ENCODE measurements at regions not wholly inside any gene's neighbourhood (a gene's known extent, or its start where the extent isn't known, plus 50 kb on each side); places are given as distances from the start of the nearest gene placed in this dataset.

DNA sequence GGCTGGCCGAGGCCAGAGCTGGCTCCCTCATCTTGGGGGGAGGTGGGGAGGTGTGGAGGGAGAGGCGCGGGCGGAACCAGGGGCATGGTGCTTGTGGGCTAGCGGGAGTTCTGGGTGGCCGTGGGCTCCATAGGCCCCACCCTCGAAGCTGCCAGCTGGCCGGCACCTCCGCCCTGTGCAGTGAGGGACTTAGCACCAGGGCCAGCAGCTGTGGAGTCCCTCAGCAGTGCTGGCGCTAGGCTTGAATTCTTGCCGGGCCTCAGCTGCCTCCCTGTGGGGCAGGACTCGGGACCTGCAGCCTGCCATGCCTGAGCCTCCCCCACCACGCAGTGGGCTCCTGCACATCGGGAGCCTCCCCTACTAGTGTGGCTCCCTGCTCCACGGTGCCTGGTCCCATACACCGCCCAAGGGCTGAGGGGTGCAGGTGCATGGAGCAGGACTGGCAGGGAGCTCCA lies 603.3 kb downstream of the PCDH18 start:
- TF ChIP-seq SMAD5 (IDR thresholded peaks at IDR 0.05; ENCODE audit: low read depth) (no peak), SREBF2 (IDR thresholded peaks at IDR 0.05; ENCODE audit: low read length) (no peak), MTA2 (IDR thresholded peaks at IDR 0.05; ENCODE audit: low read depth) (no peak), SUPT20H (IDR thresholded peaks at IDR 0.05; ENCODE audit: borderline replicate concordance, control insufficient read depth, low read depth, low read length) (no peak), DPF2 (IDR thresholded peaks at IDR 0.05) (no peak), ZSCAN29 (IDR thresholded peaks at IDR 0.05) (no peak), EZH2 (IDR thresholded peaks at IDR 0.05; ENCODE audit: borderline replicate concordance, control insufficient read depth, low read depth, low read length) (no peak), STAT1 (conservative IDR thresholded peaks at IDR 0.05) (no peak)
- TF ChIP-seq, protein P1, sequence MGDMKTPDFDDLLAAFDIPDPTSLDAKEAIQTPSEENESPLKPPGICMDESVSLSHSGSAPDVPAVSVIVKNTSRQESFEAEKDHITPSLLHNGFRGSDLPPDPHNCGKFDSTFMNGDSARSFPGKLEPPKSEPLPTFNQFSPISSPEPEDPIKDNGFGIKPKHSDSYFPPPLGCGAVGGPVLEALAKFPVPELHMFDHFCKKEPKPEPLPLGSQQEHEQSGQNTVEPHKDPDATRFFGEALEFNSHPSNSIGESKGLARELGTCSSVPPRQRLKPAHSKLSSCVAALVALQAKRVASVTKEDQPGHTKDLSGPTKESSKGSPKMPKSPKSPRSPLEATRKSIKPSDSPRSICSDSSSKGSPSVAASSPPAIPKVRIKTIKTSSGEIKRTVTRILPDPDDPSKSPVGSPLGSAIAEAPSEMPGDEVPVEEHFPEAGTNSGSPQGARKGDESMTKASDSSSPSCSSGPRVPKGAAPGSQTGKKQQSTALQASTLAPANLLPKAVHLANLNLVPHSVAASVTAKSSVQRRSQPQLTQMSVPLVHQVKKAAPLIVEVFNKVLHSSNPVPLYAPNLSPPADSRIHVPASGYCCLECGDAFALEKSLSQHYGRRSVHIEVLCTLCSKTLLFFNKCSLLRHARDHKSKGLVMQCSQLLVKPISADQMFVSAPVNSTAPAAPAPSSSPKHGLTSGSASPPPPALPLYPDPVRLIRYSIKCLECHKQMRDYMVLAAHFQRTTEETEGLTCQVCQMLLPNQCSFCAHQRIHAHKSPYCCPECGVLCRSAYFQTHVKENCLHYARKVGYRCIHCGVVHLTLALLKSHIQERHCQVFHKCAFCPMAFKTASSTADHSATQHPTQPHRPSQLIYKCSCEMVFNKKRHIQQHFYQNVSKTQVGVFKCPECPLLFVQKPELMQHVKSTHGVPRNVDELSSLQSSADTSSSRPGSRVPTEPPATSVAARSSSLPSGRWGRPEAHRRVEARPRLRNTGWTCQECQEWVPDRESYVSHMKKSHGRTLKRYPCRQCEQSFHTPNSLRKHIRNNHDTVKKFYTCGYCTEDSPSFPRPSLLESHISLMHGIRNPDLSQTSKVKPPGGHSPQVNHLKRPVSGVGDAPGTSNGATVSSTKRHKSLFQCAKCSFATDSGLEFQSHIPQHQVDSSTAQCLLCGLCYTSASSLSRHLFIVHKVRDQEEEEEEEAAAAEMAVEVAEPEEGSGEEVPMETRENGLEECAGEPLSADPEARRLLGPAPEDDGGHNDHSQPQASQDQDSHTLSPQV (IDR thresholded peaks at IDR 0.05) = no peak
- ChIA-PET SMC1A (ENCODE audit: uncharacterized antibody, unreplicated experiment) (no interaction called here), POLR2A (no interaction called here), CTCF (no interaction called here), RAD21 (ENCODE audit: unreplicated experiment) (no interaction called here)
- H3K27ac ChIP-seq (ENCODE audit: control insufficient read depth, insufficient read depth) = no peak overlapping the region
- DNase-seq (ENCODE audit: low read depth, low spot score) (no peak), ATAC-seq (no peak), FAIRE-seq (no peak)
- intact Hi-C loops (cut with micrococcal nuclease; ENCODE audit: unreplicated experiment) = no loop called here
- H4K20me1 ChIP-seq (ENCODE audit: control insufficient read depth, insufficient read depth) = no peaks in the 10 kb centered on the region
- H2AFZ ChIP-seq (ENCODE audit: control insufficient read depth, low read depth, low read length) = no peak overlapping the region
- in situ Hi-C loops (cut with MboI) = no loop called here
- H3K36me3 ChIP-seq (ENCODE audit: control insufficient read depth in 2 of 2, insufficient read depth in 2 of 2, low read length in 1 of 2) = no peaks in the 10 kb centered on the region
- no peaks in the 10 kb centered on the region for H3K4me1 ChIP-seq (ENCODE audit: control insufficient read depth, insufficient read depth, low read length)
- H3K4me3 ChIP-seq = no peak overlapping the region
- H3K9ac ChIP-seq (ENCODE audit: control insufficient read depth, insufficient read depth, low read length) = no peak overlapping the region
- no TSS peak for BruUV-seq (replicated peaks)
- H3K4me2 ChIP-seq (ENCODE audit: control insufficient read depth, insufficient read depth) = no peak overlapping the region
- H3K79me2 ChIP-seq (ENCODE audit: control insufficient read depth, insufficient read depth, low read length) = no peaks in the 10 kb centered on the region
- no peaks in the 10 kb centered on the region for H3K9me3 ChIP-seq (replicated peaks; ENCODE audit: control insufficient read depth, insufficient read depth, low read length)
- 41% methylated on average over 16 of the region's 16 CpGs for WGBS (ENCODE audit: insufficient coverage, insufficient replicate concordance, low lambda C conversion rate, missing lambda C conversion rate)
- no peaks in the 10 kb centered on the region for H3K27me3 ChIP-seq (replicated peaks in 1 of 2; ENCODE audit: control insufficient read depth in 2 of 2, insufficient read depth in 2 of 2, low read length in 1 of 2)
